ENCODE measurements at regions not wholly inside any gene's neighbourhood (a gene's known extent, or its start where the extent isn't known, plus 50 kb on each side); places are given as distances from the start of the nearest gene placed in this dataset.

- TF ChIP-seq CTCF (IDR thresholded peaks at IDR 0.05) (no peak), POLR2A (IDR thresholded peaks at IDR 0.05) (no peak)
Measured at GRCh38 chr21:43279578-43279894, 110.7 kb downstream of the CRYAA start.
